Chondrocyte (in vitro differentiated cells): ENCODE measurements at regions not wholly inside any gene's neighbourhood (a gene's known extent, or its start where the extent isn't known, plus 50 kb on each side); places are given as distances from the start of the nearest gene placed in this dataset.
A peak's percentile ranks its signal among the peaks of the same experiment; 100 is the strongest.
"Not testable (repeated sequence)": the region's sequence is repeated elsewhere in the genome, so short reads cannot be mapped to it uniquely, and the experiment has no call there.

Experiments used
- DNase-seq: peaks from one replicate; pipeline ENCODE4 v3.0.0; 2021; ENCODE audit warnings: mixed read lengths, low spot score
- H3K27ac Mint-ChIP-seq: one replicate; pipeline ENCODE4 v1.8.0; 2021; ENCODE audit warnings: mild to moderate bottlenecking, moderate library complexity, mixed read lengths; ENCODE audit not compliant: unreplicated experiment
- H3K27me3 Mint-ChIP-seq: 2 replicates; pipeline ENCODE4 v1.8.0; 2021; ENCODE audit warnings: low read depth, mixed read lengths
- H3K36me3 Mint-ChIP-seq: 2 replicates; pipeline ENCODE4 v1.8.0; 2021; ENCODE audit warnings: low read depth, mixed read lengths
- H3K4me1 Mint-ChIP-seq: 2 replicates; pipeline ENCODE4 v1.8.0; 2021; ENCODE audit warnings: low read depth, mild to moderate bottlenecking, mixed read lengths
- H3K4me3 Mint-ChIP-seq: one replicate; pipeline ENCODE4 v1.8.0; 2021; ENCODE audit warnings: mild to moderate bottlenecking, moderate library complexity, mixed read lengths; ENCODE audit not compliant: unreplicated experiment
- H3K9me3 Mint-ChIP-seq: 2 replicates; pipeline ENCODE4 v1.8.0; 2021; ENCODE audit warnings: low read depth, mixed read lengths
- TF ChIP-seq, protein P1 (sequence below): fragments of 200-600 bp; sonication (generic); IDR thresholded peaks from 2 replicates; pipeline ENCODE4 v1.5.0; 2021; ENCODE audit warnings: antibody characterized with exemption, mild to moderate bottlenecking, moderate library complexity

DNA sequence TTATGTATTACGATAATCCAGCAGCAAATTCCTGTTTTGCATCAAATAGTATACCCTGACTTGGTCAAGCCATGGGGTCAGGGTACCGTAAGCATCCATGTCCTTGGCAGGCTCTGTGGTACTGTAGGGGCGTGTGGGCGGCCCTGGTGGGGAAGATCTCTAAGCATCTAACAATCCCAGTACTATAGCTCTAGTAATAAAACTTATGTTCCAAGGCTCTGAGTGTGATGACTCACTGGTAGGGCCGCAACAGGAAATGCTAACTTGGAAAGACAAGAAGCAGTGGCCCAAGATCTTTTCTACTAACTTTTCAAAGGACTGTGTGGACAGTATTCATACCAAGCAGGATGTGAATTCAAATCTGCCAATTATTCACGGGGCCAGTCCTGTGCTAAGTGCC, 63.8 kb downstream of the CLEC18A start:
- Mint-ChIP-seq H3K36me3 (peaks cover 24% of the 10 kb centered on the region), H3K27ac (peak overlapping the region; percentile 62), H3K4me1 (peaks cover 16% of the 10 kb centered on the region)
- not testable (repeated sequence) for DNase-seq, H3K9me3 Mint-ChIP-seq, H3K4me3 Mint-ChIP-seq, H3K27me3 Mint-ChIP-seq

GRCh38 chr16:70016751-70017150, 65.6 kb downstream of the CLEC18A start:
- DNase-seq, H3K4me3 Mint-ChIP-seq, H3K27me3 Mint-ChIP-seq, H3K9me3 Mint-ChIP-seq: not testable (repeated sequence)
- Mint-ChIP-seq H3K4me1 (peaks cover 16% of the 10 kb centered on the region), H3K27ac (peak overlapping the region; percentile 41), H3K36me3 (peaks cover 28% of the 10 kb centered on the region)

DNA sequence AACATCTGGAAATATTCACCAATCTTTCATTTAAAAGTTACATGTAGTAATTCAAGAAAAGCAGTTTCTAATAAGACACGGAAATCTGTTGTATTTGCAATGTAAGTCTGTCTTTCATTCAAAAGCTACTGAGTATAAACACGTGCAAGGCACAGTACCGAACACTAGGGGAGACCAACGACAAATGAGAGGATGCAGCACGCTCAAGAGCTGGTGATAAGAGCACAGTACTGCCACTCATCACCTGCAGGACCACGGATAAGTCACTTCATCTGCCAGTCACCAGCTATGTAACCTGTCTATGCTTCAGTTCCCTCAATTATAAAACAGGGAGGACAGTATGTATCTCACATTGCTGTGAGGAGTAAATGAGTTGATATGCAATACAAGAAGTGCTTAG, 67.1 kb downstream of the CLEC18A start:
- Mint-ChIP-seq H3K4me1 (peaks cover 18% of the 10 kb centered on the region), H3K4me3 (no peak overlapping the region), H3K27ac (peak overlapping the region; percentile 18), H3K9me3 (no peaks in the 10 kb centered on the region), H3K36me3 (peaks cover 25% of the 10 kb centered on the region), H3K27me3 (no peaks in the 10 kb centered on the region)
- TF ChIP-seq, protein P1, sequence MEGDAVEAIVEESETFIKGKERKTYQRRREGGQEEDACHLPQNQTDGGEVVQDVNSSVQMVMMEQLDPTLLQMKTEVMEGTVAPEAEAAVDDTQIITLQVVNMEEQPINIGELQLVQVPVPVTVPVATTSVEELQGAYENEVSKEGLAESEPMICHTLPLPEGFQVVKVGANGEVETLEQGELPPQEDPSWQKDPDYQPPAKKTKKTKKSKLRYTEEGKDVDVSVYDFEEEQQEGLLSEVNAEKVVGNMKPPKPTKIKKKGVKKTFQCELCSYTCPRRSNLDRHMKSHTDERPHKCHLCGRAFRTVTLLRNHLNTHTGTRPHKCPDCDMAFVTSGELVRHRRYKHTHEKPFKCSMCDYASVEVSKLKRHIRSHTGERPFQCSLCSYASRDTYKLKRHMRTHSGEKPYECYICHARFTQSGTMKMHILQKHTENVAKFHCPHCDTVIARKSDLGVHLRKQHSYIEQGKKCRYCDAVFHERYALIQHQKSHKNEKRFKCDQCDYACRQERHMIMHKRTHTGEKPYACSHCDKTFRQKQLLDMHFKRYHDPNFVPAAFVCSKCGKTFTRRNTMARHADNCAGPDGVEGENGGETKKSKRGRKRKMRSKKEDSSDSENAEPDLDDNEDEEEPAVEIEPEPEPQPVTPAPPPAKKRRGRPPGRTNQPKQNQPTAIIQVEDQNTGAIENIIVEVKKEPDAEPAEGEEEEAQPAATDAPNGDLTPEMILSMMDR: peak; percentile 48
- DNase-seq: no peak

- not testable (repeated sequence) for H3K9me3 Mint-ChIP-seq, DNase-seq
- H3K4me1 Mint-ChIP-seq: peaks cover 18% of the 10 kb centered on the region
Observed at GRCh38 chr16:70023207-70023606, 72.1 kb downstream of the CLEC18A start.

DNA sequence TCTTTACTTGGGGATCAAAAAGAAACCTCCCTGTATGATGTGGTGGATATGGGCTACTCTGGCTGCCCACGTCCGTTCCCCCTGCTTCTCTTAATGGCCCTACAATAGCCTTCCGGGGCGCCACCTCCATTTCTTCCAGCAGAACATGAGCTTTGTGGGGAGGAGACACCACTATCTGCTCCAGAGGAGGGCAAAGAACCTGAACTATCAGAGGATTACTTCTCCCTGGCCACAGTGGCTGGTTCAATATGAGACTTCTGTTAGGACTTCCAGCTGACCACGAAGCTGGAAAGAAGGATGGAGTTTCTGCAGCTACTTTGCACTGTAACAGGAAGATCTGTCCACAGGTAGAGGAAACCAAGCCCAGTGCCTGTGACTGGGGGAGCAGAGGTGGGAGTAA, 72.8 kb downstream of the CLEC18A start:
- H3K27ac Mint-ChIP-seq: peak overlapping the region; percentile 49
- H3K27me3 Mint-ChIP-seq, H3K4me3 Mint-ChIP-seq, DNase-seq, H3K9me3 Mint-ChIP-seq: not testable (repeated sequence)
- H3K36me3 Mint-ChIP-seq: peaks cover 25% of the 10 kb centered on the region
- H3K4me1 Mint-ChIP-seq: peaks cover 18% of the 10 kb centered on the region

More at GRCh38 chr16:70023207-70023606, 72.1 kb downstream of the CLEC18A start:
- H3K36me3 Mint-ChIP-seq: peaks cover 25% of the 10 kb centered on the region
- H3K4me3 Mint-ChIP-seq, H3K27me3 Mint-ChIP-seq: not testable (repeated sequence)
- peak overlapping the region; percentile 77 for H3K27ac Mint-ChIP-seq

DNA sequence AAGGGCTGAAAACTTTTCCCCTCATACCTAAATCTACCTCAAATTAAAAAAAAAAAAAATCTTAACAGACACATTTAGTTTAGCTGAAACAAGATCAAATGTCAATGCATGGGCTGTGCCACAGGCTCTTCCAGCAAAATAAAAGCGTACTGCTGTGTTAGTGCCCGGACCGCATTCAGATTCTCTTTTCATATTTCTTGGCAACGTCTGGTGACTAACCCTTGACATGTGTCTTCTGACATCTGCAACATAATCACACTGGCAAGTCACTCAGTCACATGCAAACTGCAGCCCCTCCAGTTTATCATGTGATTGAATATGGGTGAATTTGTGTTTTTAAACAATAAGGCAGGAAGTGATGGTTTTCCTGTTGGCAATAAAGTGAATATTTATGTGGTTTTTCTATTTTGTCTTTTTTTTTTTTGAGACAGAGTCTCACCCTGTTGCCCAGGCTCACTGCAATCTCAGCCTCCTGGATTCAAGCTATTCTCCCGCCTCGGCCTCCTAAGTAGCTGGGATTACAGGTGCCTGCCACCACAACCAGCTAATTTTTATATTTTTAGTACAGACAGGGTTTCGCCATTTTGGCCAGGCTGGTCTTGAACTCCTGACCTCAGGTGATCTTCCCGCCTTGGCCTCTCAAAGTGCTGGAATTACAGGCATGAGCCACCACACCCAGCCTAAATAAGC, 75.2 kb downstream of the CLEC18A start:
- not testable (repeated sequence) for H3K4me3 Mint-ChIP-seq, DNase-seq

DNA sequence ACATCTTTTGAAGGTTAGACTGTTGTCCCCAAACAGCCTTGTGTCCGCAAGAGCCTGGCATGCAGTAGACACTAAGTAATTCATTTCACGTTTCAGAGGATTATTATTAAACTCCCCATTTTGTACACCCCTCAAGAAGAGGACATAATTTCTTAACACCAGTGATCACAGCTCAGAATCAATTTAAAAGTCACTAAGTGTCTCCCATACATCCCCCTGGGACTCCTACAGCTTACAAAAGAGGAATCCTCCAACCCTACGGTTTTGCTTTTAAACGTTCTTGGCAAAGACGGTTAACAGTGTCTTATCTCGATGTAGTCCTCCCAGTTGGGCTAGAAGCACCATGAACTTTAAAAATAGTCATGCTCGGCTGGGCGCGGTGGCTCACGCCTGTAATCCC, 81.2 kb upstream of the PDPR start:
- not testable (repeated sequence) for H3K27ac Mint-ChIP-seq, H3K9me3 Mint-ChIP-seq, H3K4me3 Mint-ChIP-seq, H3K4me1 Mint-ChIP-seq, H3K27me3 Mint-ChIP-seq, DNase-seq
- H3K36me3 Mint-ChIP-seq: peaks cover 25% of the 10 kb centered on the region

More for the DNA sequence above, 75.2 kb downstream of the CLEC18A start:
- Mint-ChIP-seq H3K36me3 (peaks cover 27% of the 10 kb centered on the region), H3K27ac (peak overlapping the region; percentile 83), H3K4me1 (peaks cover 18% of the 10 kb centered on the region)
- H3K27me3 Mint-ChIP-seq, H3K9me3 Mint-ChIP-seq: not testable (repeated sequence)

DNA sequence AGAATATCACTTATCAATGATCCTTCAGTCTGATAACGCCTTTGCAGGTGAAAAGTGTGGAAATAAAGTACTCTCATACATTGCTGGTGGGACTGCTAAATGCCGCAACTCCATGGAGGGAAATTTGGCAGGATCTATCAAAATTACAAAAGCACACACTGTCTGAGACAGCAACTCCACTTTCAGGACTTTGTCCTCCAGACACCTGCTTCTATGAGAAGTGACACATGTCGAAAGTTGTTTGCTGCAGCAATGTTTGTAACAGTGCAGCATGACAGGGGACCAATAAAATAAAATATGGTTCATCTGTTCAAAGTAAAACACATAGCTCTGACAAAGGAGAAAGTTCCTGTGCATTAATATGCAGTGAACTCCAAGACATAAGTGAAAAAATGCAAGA, 76.2 kb upstream of the PDPR start:
- H3K27me3 Mint-ChIP-seq, H3K9me3 Mint-ChIP-seq, H3K4me3 Mint-ChIP-seq, DNase-seq, H3K4me1 Mint-ChIP-seq, H3K27ac Mint-ChIP-seq: not testable (repeated sequence)
- peaks cover 19% of the 10 kb centered on the region for H3K36me3 Mint-ChIP-seq

DNA sequence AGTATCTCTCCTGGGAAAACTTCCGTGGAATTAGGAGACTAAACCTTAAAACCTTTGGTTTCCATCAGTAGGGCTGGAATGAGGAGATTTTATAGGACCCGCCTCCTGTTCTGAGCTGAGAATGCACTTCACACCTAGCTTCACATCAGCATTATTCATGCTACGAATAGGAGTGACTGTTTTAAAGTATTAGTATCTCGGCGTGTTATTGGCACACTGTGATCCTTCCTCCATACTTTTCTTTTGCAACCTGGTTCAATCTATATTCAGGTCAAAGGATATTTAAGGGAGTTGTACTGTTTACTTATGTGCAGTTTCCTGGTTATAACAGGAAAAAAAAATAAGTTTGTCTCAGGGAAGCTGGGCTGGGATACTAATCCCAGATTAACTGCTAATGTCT, 73.6 kb upstream of the PDPR start:
- DNase-seq, H3K27me3 Mint-ChIP-seq, H3K9me3 Mint-ChIP-seq, H3K4me3 Mint-ChIP-seq: not testable (repeated sequence)
- Mint-ChIP-seq H3K27ac (peak overlapping the region; percentile 63), H3K4me1 (peaks cover 23% of the 10 kb centered on the region), H3K36me3 (peaks cover 15% of the 10 kb centered on the region)

GRCh38 chr16:70043538-70044067, 70.5 kb upstream of the PDPR start:
- Mint-ChIP-seq H3K27ac (peak overlapping the region; percentile 82), H3K4me1 (peaks cover 23% of the 10 kb centered on the region)
- not testable (repeated sequence) for H3K36me3 Mint-ChIP-seq, H3K4me3 Mint-ChIP-seq, DNase-seq, H3K9me3 Mint-ChIP-seq, H3K27me3 Mint-ChIP-seq

DNA sequence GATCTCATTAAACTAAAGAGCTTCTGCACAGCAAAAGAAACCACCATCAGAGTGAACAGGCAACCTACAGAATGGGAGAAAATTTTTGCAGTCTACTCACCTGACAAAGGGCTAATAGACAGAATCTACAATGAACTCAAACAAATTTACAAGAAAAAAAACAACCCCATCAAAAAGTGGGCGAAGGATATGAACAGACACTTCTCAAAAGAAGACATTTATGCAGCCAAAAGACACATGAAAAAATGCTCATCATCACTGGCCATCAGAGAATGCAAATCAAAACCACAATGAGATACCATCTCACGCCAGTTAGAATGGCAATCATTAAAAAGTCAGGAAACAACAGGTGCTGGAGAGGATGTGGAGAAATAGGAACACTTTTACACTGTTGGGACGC, 67.6 kb upstream of the PDPR start:
- H3K4me1 Mint-ChIP-seq: peaks cover 15% of the 10 kb centered on the region
- H3K27ac Mint-ChIP-seq, H3K4me3 Mint-ChIP-seq, H3K27me3 Mint-ChIP-seq, H3K36me3 Mint-ChIP-seq, DNase-seq, H3K9me3 Mint-ChIP-seq: not testable (repeated sequence)

DNA sequence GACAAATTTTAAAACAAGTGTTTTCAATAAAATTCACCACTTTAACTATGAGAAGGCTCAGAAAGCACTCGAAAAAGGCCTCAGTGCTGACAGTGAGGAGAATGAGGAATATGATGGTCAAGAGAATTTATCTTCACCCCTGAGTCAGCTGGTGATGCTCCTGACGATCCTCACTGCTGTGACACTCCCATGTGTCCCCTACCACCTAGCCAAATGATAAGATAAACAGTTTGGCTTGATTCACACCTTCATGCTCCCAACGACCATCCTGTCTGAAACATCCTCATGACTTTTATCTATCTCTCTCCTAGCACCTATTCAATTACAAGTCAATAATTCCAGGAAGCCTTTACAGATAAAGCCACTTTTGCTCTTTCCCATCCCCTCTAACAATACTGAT, 66.0 kb upstream of the PDPR start:
- peaks cover 15% of the 10 kb centered on the region for H3K4me1 Mint-ChIP-seq
- not testable (repeated sequence) for H3K27me3 Mint-ChIP-seq, H3K9me3 Mint-ChIP-seq, DNase-seq, H3K4me3 Mint-ChIP-seq, H3K27ac Mint-ChIP-seq, H3K36me3 Mint-ChIP-seq
